Left lobe of liver (tissue), 2 donors: ENCODE measurements at regions not wholly inside any gene's neighbourhood (a gene's known extent, or its start where the extent isn't known, plus 50 kb on each side); places are given as distances from the start of the nearest gene placed in this dataset.

Source experiments
- ATAC-seq: fragments of 200-7000 bp; cut with Tn5 transposase; one replicate; pipeline ENCODE4 v1.9.1; 2020; ENCODE audit warnings: mild to moderate bottlenecking, moderate library complexity
- DNase-seq: peaks from one replicate; pipeline ENCODE4 v3.0.0-alpha.2; 2020; ENCODE audit warnings: low spot score
- donor health status: DM: no; HTN: no; CAD: no; lungs with moderate emphysema.
- donor health status: DM: no; HTN: yes; CAD: no.

DNA sequence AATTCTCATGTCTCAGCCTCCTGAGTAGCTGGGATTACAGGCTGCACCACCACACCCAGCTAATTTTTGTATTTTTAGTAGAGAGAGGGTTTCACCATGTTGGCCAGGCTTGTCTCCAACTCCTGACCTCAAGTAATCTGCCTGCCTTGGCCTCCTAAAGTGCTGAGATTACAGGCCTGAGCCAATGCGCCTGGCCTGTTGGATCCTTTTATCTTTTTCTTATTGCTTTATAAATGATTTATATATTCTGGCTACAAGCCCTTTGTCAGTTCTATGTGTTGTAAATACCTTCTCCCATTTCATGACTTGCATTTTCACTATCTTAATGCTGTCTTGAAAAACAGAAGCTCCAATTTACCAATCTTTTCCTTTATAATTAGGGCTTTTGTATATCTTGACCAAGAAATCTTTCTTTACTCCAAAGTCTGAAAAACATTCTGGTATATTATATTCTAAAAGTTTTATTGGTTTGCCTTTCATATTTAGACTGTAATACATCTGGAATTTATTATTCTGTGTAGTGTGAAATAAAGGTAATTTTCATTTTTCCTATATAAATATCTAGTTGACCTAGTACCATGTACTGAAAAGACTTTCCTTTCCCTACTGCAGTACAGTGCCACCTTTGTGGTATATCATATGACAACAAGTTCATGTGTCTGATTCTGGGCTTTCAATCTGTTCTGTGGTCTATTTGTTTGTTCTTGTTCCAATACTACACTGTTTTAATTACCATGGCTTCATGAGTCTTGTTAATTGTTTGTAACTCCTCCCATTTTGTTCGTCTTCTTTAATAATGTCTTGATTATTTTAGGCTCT is 52.9 kb upstream of the RNU6-1 start:
- ATAC-seq: peak; percentile 54
- DNase-seq: no peak

DNA sequence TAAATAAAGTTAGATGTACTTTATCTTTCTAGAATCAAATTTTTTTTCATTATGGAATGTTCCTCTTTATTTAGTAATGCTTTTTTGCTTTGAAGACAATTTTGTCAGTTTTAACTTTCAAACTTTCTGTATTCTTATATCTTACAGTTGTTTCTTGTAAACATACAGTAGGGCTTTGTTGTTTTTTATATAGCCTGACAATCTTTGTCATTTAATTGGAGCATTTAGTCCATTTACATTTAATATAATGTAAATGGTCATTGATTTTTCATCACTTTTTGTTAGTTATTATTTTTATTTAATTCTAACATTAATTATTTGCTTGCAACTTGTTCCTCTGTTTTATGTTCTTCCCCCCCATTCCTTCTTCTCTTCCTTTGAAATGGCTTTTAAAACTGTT is 55.4 kb upstream of the RNU6-1 start:
- no peak for ATAC-seq
- DNase-seq: no peak

DNA sequence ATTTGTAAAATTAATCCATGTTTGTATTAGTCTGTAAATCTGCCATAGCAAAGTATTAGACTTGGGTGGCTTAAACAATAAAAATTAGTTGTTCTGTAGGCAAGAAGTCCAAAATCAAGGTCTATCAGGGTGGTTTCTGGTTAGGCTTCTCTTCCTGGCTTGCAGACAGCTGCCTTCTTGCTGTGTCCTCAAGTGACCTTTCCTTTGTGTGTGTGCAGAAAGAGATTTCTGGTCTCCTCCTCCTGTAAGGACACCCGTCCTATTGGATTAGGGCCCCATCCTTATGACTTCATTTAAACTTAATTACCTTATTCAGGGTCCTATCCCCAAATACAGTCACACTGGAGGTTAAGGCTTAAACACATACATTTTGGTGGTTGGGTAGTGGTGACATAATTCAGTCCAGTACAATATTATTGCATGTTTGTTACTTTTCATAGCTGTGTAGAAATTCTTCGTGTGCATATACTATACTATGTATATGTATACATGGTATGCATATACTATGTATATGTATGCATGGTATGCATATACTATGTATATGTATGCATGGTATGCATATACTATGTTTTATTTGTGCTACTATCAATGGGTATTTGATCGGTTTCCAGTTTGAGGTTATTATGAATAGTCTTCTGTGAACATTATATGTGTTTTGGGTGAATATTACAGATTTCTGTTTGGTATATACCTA is 57.9 kb upstream of the RNU6-1 start:
- no peak for DNase-seq
- peak; percentile 70 for ATAC-seq

DNA sequence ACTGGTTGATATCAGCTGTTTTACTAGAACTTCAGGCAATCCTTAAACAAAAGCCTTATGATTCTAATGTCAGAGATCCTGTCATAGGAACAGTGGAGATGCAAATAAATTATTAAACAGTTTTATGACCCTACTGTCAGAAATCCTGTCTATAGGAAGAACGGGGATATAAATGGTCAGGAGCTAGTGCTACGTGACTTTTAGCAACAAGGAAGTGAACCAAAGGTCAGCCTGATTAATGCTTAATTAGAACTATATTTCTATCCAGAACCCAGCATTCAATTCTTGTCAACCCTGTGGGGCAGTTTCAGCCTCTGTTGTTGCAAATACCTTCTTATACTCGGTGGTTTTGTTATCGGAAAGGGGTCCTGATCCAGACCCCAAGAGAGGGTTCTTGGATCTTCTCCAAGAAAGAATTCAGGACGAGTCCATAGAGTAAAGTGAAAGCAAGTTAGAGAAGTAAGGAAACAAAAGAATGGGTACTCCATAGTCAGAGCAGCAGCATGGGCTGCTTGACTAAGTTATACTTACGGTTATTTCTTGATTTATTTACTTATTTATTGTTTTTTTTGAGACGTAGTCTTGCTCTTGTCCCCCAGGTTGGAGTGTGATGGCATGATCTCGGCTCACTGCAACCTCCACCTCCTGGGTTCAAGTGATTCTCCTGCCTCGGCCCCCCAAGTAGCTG is 59.9 kb upstream of the RNU6-1 start:
- ATAC-seq (peak; percentile 67), DNase-seq (no peak)

DNA sequence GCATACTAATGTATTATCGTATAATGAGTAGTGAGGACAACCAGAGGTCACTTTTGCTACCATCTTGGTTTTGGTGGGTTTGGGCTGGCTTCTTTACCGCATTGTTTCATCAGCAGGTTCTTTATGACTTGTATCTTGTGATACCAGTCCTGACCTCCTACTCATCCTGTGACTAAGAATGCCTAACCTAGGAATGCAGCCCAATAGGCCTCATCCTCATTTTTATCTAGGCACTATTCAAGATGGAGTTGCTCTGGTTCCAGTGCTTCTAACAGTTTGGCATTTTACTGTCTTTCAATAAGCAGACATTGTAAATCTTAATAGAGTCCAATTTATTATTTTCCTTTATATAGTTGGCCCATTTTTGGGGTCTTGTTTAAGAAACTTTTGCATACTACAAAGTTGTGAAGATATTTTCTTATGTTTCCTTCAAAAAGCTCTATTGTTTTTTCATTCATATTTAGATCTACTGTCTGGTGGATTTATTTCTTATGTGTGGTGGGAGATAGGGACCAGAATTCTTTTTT is 60.8 kb upstream of the RNU6-1 start:
- ATAC-seq: no peak

DNA sequence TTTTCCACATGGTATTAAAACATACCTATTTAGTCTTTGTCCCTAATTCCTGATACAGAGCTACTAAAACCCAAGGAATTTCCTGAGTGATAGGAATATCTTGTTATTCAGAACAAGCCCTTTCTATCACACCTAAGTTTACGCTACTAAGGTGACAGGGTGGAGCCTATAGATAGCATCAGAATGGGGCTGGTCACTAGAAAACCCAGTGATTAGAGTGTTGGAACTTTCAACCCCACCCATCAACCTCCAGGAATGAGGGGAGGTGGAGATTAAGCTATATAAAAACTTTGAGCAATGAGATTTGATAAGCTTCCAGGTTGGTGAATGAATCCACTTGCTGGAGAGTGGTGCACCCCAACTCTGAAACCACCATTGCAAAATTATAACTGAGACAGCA is 62.1 kb upstream of the RNU6-1 start:
- DNase-seq (no peak), ATAC-seq (no peak)

More for the DNA sequence above, 60.8 kb upstream of the RNU6-1 start:
- DNase-seq: no peak

DNA sequence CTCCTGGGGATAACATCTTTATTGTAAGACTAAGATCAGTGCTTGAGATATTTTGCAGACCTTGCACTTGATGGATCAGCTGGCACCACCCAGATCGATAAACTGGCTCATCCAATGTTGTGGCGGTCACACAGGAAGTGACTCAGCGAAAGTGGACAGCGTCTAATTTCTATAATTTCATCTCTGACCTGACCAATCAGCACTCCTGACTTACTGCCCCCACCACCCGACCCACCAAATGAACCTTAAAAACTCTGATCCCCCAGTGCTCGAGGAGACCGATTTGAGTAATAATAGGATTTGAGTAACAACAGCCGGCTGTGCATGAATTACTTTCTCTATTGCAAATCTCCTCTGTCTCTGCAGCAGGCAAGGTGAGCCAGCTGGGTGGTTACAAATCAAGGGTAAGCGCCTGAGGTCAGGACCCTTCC is 62.7 kb upstream of the RNU6-1 start:
- DNase-seq (no peak), ATAC-seq (peak; percentile 26)

DNA sequence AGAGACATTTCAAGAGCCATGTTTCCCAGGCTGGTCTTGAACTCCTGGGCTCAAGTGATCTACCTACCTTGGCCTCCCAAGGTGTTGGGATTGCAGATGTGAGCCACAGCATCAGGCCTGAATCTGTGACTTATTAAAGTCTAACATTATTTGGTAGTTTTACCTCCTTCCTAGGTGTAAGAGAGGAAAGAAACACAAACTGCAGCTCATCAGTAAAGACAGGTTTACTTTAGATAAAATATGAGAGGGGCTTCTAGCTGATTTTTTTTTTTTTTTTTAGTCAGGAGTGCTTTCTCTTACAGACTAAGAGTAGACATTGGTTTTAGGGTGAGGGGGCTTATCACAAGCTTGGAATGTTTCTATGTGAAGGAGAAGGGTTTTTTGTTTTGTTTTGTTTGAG is 63.9 kb upstream of the RNU6-1 start:
- ATAC-seq: no peak
- DNase-seq: no peak

DNA sequence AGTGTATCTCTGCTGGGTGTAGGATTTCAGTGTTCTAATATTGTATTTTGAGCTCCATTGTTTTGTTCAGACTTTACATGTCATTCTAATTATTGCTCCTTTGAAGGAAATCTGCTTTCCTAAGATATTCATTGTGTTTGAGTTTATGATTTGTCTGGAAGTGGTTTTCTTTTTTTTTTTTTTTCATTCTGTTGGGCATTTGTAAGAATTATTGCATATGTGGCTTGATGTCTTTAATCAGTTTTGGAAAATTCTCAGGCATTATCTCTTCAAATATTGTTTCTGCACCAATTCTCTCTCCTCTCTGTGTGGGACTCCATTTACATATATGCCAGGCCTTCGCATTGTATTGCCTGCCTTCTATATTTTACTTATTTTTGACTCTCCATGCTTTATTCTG is 65.8 kb upstream of the RNU6-1 start:
- no peak for ATAC-seq

DNA sequence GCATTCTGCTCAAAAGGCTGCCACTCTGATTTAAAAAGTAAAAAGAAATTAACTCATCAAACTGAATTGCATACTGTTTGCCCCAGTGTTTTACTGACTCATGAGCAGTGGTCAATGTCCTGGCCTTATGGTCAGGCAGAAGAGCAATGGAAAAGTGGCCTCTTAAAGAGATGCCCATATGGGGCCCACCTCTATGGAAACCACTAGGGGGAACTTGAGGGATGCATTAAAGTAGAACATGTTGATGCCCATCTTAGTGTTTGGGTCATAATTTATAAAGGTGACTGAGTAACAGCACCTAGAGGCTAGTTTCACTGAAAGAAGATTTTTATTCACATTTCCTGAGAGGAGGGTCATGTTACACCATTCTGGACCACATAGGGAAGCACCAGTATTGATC is 66.5 kb upstream of the RNU6-1 start:
- DNase-seq (no peak), ATAC-seq (no peak)

More for the DNA sequence above, 65.8 kb upstream of the RNU6-1 start:
- DNase-seq: no peak

DNA sequence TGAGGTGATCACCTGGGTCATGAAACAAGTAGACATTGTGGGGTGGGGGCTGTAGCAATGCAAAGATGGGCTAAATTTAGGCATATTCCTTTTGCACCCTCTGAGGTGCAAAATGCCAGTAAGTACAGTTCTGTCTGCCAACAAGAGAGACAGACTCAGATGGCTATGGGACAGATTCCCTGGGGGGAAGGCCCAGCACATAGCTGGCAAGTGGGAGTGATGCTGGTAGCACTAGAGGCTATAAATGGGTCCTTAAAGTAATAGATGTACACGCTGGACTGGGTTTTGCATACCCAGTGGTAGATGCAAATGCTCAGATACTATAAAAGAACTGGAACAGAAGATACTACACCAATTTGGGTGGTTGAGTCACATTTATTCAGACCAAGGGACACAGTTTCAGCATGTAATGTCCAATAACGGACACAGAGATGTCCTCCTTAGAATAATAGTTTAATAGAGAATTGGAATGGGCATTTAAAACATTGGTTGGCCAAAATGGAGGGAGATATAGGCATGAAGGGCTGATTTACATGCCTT is 67.4 kb upstream of the RNU6-1 start:
- DNase-seq: no peak
- no peak for ATAC-seq

DNA sequence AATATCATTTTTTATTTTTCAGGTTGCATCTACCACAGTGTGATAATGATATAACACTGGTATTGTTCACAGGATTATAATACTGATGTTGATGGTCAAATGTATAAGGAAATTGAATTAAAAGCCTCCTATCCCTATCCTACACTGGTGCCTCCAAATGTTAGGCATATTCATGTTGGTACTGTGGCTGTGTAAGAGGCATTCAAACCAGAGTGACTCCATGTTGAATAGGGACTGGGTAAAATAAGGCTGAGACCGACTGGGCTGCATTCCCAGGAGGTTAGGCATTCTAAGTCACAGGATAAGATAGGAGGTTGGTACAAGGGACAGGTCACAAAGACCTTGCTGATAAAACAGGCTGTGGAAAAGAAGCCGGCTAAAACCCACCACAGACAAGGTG is 68.9 kb upstream of the RNU6-1 start:
- ATAC-seq (no peak), DNase-seq (no peak)

DNA sequence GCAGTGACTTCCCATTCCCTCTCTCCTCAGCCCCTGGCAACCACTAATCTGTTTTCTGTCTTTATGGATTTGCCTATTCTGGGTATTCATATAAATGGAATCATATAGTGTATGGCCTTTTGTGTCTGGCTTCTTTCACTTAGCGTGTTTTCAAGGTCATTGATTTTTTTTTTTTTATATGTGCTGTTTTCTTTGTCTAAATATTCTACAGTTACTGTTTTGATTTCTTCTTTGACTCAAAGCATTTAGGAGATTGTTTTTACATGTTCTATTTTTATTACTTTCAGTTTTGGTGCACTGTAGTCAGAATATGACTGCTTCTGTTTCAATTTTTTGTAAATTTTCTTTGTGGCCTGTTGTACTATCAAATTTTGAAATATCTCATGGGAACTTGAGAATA is 71.9 kb upstream of the RNU6-1 start:
- DNase-seq (no peak), ATAC-seq (no peak)

DNA sequence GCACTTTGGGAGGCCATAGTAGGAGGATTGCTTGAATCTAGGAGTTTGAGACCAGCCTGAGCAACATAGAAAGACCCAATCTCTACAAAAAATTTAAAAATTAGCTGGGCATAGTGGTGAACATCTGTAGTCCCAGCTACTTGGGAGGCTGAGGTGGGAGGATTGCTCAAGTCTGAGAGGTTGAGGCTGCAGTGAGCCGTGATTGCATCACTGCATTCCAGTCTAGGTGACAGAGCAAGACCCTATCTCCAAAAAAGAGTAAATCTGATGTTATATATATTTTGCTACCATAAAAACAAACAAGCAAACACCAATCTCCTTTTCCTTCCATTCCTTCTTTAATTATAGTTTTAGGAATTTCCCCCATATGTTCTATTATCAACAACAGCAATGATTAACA is 74.2 kb upstream of the RNU6-1 start:
- ATAC-seq: no peak
- DNase-seq: no peak

DNA sequence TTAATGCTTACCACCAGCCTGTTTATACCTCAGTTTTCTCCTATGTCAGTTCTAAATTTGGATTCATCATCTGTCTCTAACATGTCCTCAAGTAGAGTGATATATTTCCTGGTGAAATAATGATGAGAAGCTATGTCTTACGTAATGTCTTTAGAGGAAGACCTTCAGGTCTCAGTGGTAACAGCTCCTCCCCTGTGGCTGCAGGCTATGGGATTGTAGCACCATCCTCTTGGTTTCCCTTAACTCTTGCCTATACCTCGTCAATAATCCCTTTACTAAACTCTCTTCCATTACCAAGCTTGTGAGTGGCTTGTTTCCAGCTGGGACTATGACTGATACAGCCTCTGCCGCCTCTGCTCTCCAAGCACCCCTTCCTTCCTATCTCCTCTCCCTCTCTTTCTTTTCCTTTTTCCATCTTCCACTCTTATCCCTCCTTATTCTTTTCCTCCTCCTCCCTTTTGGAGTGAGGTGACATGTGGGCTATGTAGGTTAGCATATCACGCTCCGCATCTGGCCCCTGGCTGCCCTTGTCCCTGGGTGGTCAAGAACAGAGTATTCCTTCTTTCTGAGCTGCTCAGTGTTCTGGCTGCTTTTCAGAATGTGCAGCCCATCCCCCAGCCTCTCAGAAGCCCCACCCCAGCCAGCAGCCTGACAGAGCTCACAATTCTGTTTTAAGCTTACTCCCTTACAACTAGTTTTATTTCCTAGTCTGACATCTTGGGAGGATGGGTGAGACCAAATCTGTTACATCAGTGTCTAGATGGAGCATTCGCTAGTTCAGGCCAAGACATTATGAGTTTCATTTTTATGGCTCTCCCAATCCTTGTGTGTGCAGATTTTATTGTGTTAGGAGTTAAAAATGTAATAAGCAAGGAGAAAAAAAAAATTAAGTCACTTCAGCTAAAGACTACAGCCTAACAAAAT is 75.0 kb upstream of the RNU6-1 start:
- peak; percentile 59 for ATAC-seq
- peak; percentile 84 for DNase-seq

DNA sequence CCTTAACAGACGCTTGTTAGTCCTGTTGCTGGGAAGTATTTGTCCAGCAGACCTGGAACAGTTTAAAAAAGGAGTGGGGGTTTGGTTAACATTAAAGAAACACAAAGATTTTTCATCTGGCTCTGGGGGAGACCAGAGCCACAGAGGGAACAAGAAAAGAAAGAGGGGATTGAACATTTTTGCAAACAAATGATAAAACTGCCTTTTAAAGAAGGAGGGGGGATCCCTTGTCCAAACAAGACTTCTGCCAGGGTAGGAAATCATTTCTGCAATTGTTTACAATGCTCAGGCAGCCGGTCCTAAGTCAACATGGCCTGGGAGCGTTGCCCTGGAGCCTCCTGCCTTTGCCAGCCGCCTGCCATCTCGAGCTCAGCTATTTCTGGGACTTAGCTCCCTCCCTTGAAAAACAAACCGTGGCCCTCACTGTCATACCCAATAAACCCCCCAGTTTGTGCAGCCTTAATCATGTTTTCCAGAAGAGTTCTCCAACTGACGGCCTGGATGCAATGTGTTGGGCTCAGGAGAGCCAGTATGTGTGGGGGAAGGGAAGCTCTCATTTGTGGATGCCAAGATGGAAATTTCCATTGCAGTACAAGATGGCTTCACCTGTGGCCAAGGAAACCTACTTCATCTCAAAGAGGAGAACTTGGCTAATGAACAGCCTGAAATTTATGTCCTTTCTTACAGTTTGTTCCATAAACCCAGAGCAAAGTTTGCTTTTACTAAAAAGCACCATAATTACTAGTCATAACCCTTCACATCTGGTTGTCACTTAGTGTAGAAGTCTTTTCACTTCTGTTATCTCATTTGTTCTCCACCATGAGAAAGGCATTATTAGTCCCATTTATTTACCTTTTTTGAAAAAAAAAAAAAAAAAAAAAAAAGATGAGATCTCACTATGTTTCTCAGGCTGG is 75.9 kb upstream of the RNU6-1 start:
- peak; percentile 91 for DNase-seq
- ATAC-seq: peak; percentile 77

DNA sequence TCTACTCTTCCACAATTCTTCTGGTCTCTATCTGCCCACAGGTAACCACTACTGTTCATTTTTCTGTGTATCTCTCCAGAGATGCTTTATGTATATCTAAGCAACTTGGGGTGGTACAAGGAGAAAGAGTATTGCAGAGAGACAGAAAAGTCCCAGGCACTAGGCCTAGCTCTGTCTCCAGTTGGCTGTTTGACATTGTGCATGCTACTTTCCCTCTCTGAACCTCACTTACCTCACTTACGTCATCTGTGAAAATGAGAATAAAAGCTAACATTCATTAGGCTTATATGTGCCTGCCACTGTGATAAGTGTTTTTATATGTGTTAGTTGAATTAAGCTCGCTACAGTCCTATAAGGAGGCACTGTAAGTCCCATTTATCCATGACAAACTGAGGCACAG is 76.7 kb upstream of the RNU6-1 start:
- DNase-seq (peak; percentile 12), ATAC-seq (no peak)

DNA sequence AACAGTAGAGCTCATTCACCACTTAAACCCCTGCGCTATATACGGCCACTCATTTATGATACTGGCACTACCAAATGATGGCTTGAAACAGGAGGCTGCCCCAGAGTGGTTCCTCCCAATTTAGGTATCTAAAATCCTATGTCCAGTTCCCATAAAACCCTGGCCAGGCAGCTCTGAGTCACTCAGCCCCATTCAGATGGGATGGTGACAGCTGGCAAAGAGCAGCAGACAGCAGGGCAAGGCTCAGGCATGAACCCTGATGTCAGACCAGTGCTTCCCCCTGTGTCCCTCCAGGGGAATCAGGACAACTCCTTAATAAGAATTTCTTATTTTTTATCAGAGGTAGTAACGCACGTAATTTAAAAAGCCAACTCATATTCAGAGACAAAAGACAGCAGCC is 77.2 kb upstream of the RNU6-1 start:
- peak; percentile 65 for ATAC-seq
- peak; percentile 75 for DNase-seq

DNA sequence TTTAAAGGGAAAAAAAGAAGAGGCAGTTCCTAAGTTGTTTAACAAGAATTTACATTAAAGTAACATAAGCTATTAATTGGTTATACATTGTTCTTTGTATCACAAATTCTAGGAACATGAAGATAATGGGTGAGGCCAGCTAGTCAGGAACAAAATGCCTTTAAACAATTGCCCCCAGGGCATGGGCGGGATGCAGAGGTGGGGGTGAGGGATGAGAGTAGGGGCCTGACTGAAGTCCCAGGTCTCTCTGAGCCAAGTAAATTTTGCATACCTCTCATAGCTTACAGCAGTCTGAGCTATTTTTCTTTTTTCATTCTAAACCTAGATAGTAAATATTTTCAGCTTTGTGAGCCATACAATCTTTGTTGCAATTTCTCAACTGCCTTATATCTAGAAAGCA is 77.8 kb upstream of the RNU6-1 start:
- ATAC-seq: no peak
- DNase-seq: no peak
